ENCODE measurements at regions not wholly inside any gene's neighbourhood (a gene's known extent, or its start where the extent isn't known, plus 50 kb on each side); places are given as distances from the start of the nearest gene placed in this dataset.

- no peak for FAIRE-seq
- DNase-seq (ENCODE audit: low read depth) = peak; percentile 36
- Histone ChIP-seq H3K4me3 (ENCODE audit: low read depth, low read length) (no peak overlapping the region), H3K36me3 (ENCODE audit: control insufficient read depth, insufficient read depth, low read length) (no peaks in the 10 kb centered on the region), H3K27me3 (ENCODE audit: control insufficient read depth, insufficient read depth, low read length) (no peaks in the 10 kb centered on the region)
- no peak for TF ChIP-seq CTCF (IDR thresholded peaks at IDR 0.05; ENCODE audit: insufficient read depth, low read length, severe bottlenecking)
Measured at GRCh38 chr14:44107156-44107555, 399.9 kb downstream of the FSCB start.

- DNase-seq (ENCODE audit: low read depth) = no peak
- TF ChIP-seq CTCF (IDR thresholded peaks at IDR 0.05; ENCODE audit: insufficient read depth, low read length, severe bottlenecking) = no peak
- Histone ChIP-seq H3K36me3 (ENCODE audit: control insufficient read depth, insufficient read depth, low read length) (no peaks in the 10 kb centered on the region), H3K4me3 (ENCODE audit: low read depth, low read length) (no peak overlapping the region), H3K27me3 (ENCODE audit: control insufficient read depth, insufficient read depth, low read length) (no peaks in the 10 kb centered on the region)
- FAIRE-seq = no peak
Measured at GRCh38 chr14:44099743-44100488, 407.2 kb downstream of the FSCB start.

GRCh38 chr14:44081146-44081545 is 425.9 kb downstream of the FSCB start:
- Histone ChIP-seq H3K4me3 (ENCODE audit: low read depth, low read length) (no peak overlapping the region), H3K36me3 (ENCODE audit: control insufficient read depth, insufficient read depth, low read length) (no peaks in the 10 kb centered on the region), H3K27me3 (ENCODE audit: control insufficient read depth, insufficient read depth, low read length) (no peaks in the 10 kb centered on the region)
- DNase-seq (ENCODE audit: low read depth) = no peak
- TF ChIP-seq CTCF (IDR thresholded peaks at IDR 0.05; ENCODE audit: insufficient read depth, low read length, severe bottlenecking) = no peak
- no peak for FAIRE-seq

- Histone ChIP-seq H3K4me3 (ENCODE audit: low read depth, low read length) (no peak overlapping the region), H3K36me3 (ENCODE audit: control insufficient read depth, insufficient read depth, low read length) (no peaks in the 10 kb centered on the region), H3K27me3 (ENCODE audit: control insufficient read depth, insufficient read depth, low read length) (no peaks in the 10 kb centered on the region)
- FAIRE-seq = no peak
- TF ChIP-seq CTCF (IDR thresholded peaks at IDR 0.05; ENCODE audit: insufficient read depth, low read length, severe bottlenecking) = no peak
- no peak for DNase-seq (ENCODE audit: low read depth)
Measured at GRCh38 chr14:44070046-44070445, 437.0 kb downstream of the FSCB start.

GRCh38 chr14:44053422-44053821 is 453.7 kb downstream of the FSCB start:
- DNase-seq (ENCODE audit: low read depth) = no peak
- FAIRE-seq = no peak
- TF ChIP-seq CTCF (IDR thresholded peaks at IDR 0.05; ENCODE audit: insufficient read depth, low read length, severe bottlenecking) = no peak
- Histone ChIP-seq H3K27me3 (ENCODE audit: control insufficient read depth, insufficient read depth, low read length) (no peaks in the 10 kb centered on the region), H3K36me3 (ENCODE audit: control insufficient read depth, insufficient read depth, low read length) (no peaks in the 10 kb centered on the region), H3K4me3 (ENCODE audit: low read depth, low read length) (no peak overlapping the region)

- DNase-seq (ENCODE audit: low read depth) (no peak), FAIRE-seq (no peak)
- H3K27me3 ChIP-seq (ENCODE audit: control insufficient read depth, insufficient read depth, low read length) = no peaks in the 10 kb centered on the region
- H3K36me3 ChIP-seq (ENCODE audit: control insufficient read depth, insufficient read depth, low read length) = no peaks in the 10 kb centered on the region
- TF ChIP-seq CTCF (IDR thresholded peaks at IDR 0.05; ENCODE audit: insufficient read depth, low read length, severe bottlenecking) = no peak
- H3K4me3 ChIP-seq (ENCODE audit: low read depth, low read length) = no peak overlapping the region
Measured at GRCh38 chr14:44041700-44042099, 465.4 kb downstream of the FSCB start.
